G401.6 (cell line): ENCODE measurements at regions not wholly inside any gene's neighbourhood (a gene's known extent, or its start where the extent isn't known, plus 50 kb on each side); places are given as distances from the start of the nearest gene placed in this dataset.
"Not testable (repeated sequence)": the region's sequence is repeated elsewhere in the genome, so short reads cannot be mapped to it uniquely, and the experiment has no call there.

Experiments
- FAIRE-seq: peaks from 2 replicates; lab custom pipeline; 2012; peaks lifted over from hg19 to GRCh38; lab: Jason Lieb, UNC

- peak; percentile 60 for FAIRE-seq
Measured at GRCh38 chr4:112708772-112709171, 71.8 kb downstream of the LARP7 start.

DNA sequence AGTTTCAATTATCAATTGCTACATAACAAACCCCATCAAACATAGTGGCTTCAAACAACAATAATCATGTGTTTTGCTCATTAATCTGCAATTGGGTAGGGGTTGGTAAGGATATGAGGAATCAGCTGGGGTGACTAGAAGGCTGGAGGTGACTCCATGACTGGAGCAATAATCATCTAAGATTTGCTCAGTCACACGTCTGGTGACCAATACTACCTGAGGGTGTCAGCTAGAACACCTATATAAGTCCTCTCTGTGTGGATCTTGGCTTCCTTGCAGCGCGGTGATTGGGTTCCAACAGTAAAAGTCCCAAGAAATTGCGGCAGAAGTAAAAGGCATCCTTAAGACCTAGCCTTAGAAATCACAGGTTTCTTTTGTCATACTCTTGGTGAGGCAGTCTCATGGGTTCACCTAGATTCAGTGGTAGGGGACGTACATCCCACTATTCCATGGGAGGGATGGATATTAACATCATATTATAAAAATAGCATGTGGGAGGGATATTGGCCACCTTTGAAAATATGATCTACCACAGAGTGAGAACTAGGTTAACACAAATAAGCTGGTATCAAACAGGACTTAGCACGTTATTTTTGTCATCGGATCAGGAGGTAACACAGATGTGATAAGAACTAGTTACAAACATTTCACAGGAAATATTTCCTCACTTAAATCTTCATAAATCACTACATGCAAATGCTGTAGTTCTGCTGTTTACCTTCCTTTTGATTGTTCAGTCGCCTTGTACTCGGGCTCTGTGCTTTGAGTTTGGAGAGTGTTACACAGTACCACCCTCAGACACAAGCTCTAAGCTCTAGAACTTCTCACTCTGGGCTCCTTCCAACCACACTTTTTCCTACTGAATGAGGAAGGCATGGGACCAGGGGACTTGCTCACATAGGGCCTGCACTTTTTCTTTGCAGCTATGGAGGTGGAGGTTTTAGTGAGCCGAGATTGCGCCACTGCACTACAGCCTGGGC, 78.3 kb downstream of the LARP7 start:
- FAIRE-seq, result no peak

DNA sequence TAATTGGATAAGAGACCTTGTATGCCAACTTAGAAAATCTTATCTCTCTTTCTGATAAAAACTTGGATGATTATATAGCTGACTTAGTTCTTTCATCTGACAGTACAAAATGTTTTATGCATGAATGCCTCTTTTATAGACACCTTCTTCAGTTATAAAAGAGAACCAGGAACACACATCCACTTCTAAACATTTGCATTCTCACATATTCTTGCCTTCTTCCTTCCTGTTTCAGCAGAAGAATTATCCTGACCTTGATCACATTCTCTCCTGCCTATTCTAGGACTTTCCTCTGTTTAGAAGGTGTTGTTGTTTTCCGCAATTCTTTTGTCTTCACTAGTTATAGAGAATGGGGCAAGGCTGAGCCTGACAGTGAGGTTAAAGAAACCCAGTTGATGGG, 80.9 kb downstream of the LARP7 start:
- no peak for FAIRE-seq

DNA sequence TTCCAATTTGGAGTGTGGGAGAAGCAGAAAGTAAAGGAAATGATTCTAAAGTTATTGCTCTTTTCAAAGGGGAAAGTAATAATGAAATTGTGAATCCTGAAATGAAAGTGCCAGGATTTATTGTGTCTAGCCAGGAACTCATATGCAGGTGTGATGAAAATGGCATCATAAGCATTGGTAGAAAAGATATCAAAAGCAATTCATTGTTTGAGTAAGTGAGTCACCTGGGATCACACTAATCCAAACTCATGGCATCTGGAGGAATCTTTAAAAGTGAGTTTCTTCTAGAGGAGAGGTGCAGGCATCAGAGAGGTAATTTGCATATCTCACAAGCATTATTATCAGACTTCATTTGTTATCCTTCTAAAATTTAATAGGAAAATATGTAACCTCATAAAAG, 84.7 kb downstream of the LARP7 start:
- no peak for FAIRE-seq

- no peak for FAIRE-seq
Measured at GRCh38 chr4:112726041-112726440, 89.1 kb downstream of the LARP7 start.

DNA sequence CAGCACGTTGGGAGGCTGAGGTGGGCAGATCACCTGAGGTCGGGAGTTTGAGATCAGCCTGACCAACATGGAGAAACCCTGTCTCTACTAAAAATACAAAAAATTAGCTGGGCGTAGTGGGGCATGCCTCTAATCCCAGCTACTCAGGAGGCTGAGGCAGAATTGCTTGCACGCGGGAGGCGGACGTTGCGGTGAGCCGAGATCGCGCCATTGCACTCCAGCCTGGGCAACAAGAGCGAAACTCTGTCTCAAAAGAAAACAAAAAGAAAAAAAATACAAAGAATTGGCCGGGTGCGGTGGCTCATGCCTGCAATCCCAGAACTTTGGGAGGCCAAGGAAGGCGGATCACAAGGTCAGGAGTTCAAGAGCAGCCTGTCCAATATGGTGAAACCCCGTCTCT, 90.8 kb downstream of the LARP7 start:
- not testable (repeated sequence) for FAIRE-seq

GRCh38 chr4:112731715-112732114, 94.8 kb downstream of the LARP7 start:
- FAIRE-seq, result no peak

DNA sequence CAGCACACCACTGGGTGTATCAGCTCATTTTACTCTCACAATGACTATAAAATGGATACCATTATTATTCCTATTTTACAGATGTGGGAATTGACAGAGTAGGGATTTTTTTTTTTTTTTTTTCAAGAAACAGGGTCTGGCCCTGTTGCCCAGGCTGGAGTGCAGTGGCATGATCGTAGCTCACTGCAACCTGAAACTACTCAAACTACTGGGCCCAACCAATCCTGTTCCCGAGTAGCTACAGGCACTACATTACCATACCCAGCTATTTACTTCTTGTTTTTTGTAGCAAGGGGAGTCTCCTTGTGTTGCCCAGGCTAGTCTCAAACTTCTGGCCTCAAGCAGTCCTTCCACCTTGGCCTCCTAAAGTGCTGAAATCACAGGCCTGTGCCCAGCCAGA, 95.2 kb downstream of the LARP7 start:
- no peak for FAIRE-seq

GRCh38 chr4:112735474-112735951, 98.6 kb downstream of the LARP7 start:
- no peak for FAIRE-seq

GRCh38 chr4:112736718-112737135, 99.8 kb downstream of the LARP7 start:
- FAIRE-seq, result no peak

GRCh38 chr4:112739442-112739841, 102.5 kb downstream of the LARP7 start:
- no peak for FAIRE-seq

GRCh38 chr4:112747036-112747435, 110.1 kb downstream of the LARP7 start:
- FAIRE-seq, result no peak

DNA sequence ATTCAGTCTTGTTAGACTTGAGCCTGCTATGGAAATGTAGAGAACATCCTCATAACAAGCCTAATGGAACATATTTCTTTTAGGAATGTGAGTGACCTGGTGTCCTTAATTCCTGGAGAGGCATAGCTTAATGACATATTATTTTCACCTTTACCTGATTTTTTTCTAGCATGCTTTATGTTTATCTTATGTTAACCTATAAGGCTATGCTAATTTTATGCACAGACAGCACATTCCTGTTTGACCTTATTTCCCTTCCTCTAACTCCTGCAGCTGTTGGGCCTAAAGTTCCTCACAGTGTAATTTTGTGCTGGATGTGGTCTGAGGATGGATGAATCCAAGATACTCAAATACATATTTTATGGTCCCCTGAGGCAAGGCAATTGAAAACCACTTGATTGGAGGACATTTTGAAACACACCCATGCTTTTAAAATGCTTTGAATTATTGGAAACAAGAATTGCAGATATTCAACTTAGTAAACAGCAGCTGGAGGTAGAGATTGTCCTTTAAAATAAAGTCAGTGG, 111.5 kb downstream of the LARP7 start:
- FAIRE-seq, result no peak

DNA sequence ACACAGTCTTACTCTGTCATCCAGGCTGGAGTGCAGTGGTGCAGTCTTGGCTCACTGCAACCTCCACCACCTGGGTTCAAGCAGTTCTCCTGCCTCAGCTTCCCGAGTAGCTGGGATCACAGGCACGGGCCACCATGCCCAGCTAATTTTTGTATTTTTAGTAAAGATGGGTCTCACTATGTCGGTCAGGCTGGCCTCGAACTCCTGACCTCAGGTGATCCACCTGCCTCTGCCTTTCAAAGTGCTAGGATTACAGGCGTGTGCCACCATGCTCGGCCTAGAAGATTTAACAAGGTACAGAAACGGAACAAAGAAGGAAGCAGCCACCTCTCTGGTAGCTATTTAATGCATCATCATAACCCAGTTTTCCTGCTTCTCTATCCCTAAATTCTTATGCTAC, 113.8 kb downstream of the LARP7 start:
- FAIRE-seq, result not testable (repeated sequence)

GRCh38 chr4:112751447-112751846, 114.5 kb downstream of the LARP7 start:
- no peak for FAIRE-seq

DNA sequence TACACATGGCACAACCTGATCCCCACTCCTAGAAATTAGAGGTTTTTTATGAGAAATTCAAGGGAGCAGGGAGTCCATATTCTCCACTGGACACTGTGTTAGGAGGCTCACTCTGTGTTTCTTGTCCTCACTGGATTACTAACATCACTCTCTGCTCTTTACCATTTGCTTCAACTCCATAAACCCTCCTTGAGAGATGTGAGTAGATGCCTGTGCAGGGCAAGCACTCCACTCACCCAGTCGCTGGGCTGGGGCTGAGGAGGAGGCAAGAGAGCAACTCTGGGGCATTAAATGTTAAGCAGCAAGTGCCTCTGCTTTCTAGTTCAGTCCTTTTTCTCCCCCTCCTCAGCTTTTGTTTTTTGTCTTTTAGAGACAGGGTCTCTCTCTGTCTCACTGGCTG, 115.1 kb downstream of the LARP7 start:
- FAIRE-seq, result no peak

DNA sequence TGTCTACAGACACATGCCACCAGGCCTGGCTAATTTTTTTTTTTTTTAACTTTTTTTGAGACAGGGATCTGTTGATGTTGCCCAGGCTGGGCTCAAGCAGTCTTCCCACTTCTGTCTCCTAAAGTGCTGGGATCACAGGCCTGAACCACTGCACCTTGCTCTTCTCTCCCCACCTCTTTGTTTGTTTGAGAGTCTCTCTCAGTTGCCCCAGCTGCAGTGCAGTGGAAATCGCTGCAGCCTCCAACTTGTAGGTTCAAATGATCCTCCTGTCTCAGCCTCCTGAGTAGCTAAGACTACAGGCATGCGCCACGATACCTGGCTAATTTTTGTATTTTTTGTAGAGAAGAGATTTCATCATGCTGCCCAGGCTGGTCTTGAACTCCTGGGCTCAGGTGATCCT, 115.6 kb downstream of the LARP7 start:
- FAIRE-seq, result no peak

DNA sequence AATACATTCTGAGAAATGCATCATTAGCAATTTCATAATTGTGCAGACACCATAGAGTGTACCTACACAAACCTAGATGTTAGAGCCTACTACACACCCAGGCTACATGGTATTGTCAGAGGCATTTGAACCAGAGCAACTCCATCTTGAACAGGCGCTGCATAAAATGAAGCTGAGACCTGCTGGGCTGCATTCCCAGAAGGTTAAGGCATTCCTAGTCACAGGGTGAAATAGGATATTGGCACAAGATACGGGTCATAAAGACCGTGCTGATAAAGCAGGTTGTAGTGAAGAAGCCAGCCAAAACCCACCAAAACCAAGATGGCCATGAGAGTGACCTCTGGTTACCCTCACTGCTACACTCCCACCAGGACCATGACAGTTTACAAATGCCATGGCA, 116.4 kb downstream of the LARP7 start:
- FAIRE-seq, result no peak

DNA sequence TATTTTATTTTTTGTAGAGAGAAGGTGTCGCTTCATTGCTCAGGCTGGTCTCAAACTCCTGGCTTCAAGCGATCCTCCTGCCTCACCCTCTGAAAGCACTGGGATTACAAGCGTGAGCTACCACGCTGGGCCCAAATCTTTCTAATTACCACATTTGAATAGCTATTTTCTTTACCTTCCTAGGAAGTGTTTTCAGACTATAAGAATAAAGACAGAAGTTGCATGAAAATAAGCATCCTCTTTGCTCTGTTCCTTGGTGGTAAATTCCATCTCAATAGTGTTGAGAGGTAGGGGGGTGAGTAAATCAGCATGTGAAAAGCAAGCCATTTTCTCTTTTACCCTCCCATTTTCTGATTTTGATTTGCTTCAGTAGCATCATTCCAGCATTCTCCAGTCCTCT, 122.4 kb downstream of the LARP7 start:
- FAIRE-seq, result no peak

DNA sequence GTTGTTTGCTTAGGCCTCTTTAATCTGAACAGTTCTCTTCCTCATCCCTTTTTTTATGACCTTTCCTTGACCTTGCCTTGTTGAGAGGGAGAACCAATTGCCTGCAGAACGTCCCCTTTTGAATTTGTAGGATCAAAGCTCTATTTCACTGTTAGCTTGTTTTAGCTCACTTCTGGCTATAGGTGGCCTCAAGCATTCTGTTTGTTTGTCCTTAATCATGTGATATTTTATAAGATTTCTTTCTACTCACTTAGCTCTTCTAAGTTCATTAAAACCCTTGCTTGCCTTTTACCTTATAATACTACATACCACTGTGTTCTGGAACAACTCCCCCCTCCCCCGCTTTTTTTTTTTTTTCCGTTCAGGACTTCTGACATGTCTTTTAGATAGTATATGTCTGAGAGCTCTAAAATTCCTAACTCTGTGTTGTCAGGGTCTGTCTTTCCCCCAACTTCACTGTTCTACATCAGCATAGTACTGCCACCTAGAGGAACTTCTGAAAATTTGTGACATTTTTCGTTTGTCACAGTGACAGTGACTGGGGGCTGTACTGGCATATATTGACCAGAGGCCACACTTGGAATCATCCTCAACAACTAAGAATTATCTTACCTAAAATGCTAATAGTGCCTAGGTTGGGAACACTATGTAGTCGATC, 128.5 kb downstream of the LARP7 start:
- FAIRE-seq, result peak; percentile 74

GRCh38 chr4:112766422-112766821, 129.5 kb downstream of the LARP7 start:
- no peak for FAIRE-seq

GRCh38 chr4:112767386-112767785, 130.4 kb downstream of the LARP7 start:
- FAIRE-seq, result no peak

- no peak for FAIRE-seq
Measured at GRCh38 chr4:112770114-112770513, 133.2 kb downstream of the LARP7 start.
